HG02588 (cell line): ENCODE measurements at regions not wholly inside any gene's neighbourhood (a gene's known extent, or its start where the extent isn't known, plus 50 kb on each side); places are given as distances from the start of the nearest gene placed in this dataset.
A peak's percentile ranks its signal among the peaks of the same experiment; 100 is the strongest.

ENCODE experiments used
- ATAC-seq: cut with Tn5 transposase; IDR thresholded peaks from one replicate; pipeline ENCODE4 v1.9.1; 2021; ENCODE audit warnings: mild to moderate bottlenecking, moderate library complexity; ENCODE audit not compliant: unreplicated experiment

- no peak for ATAC-seq
These were observed 127.5 kb downstream of the RFC3 start for GRCh38 chr13:33945477-33945876.

GRCh38 chr13:33953203-33953602 lies 135.3 kb downstream of the RFC3 start:
- no peak for ATAC-seq

GRCh38 chr13:33953781-33954180 lies 135.8 kb downstream of the RFC3 start:
- ATAC-seq: no peak

GRCh38 chr13:33956346-33956745 lies 138.4 kb downstream of the RFC3 start:
- no peak for ATAC-seq

GRCh38 chr13:33957497-33957905 lies 139.6 kb downstream of the RFC3 start:
- no peak for ATAC-seq

- peak; percentile 59 for ATAC-seq
These were observed 141.0 kb downstream of the RFC3 start for GRCh38 chr13:33958964-33959363.

GRCh38 chr13:33963134-33963533 lies 145.2 kb downstream of the RFC3 start:
- no peak for ATAC-seq

GRCh38 chr13:33963895-33964294 lies 145.9 kb downstream of the RFC3 start:
- no peak for ATAC-seq

- no peak for ATAC-seq
These were observed 150.9 kb downstream of the RFC3 start for GRCh38 chr13:33968520-33969507.

GRCh38 chr13:33970746-33971561 lies 153.0 kb downstream of the RFC3 start:
- ATAC-seq: no peak

- no peak for ATAC-seq
These were observed 153.5 kb downstream of the RFC3 start for GRCh38 chr13:33971562-33971819.

GRCh38 chr13:33973194-33973593 lies 155.2 kb downstream of the RFC3 start:
- ATAC-seq: no peak

- no peak for ATAC-seq
These were observed 159.0 kb downstream of the RFC3 start for GRCh38 chr13:33976965-33977364.

- ATAC-seq: no peak
These were observed 160.7 kb downstream of the RFC3 start for GRCh38 chr13:33978653-33979052.

- ATAC-seq: no peak
These were observed 175.0 kb downstream of the RFC3 start for GRCh38 chr13:33992881-33993336.

GRCh38 chr13:33994198-33994597 lies 176.2 kb downstream of the RFC3 start:
- ATAC-seq: peak; percentile 72

GRCh38 chr13:33994826-33995502 lies 177.0 kb downstream of the RFC3 start:
- no peak for ATAC-seq

- ATAC-seq: no peak
These were observed 178.7 kb downstream of the RFC3 start for GRCh38 chr13:33996636-33997035.

GRCh38 chr13:33997574-33997973 lies 179.6 kb downstream of the RFC3 start:
- ATAC-seq: no peak

GRCh38 chr13:33999811-34000605 lies 182.1 kb downstream of the RFC3 start:
- no peak for ATAC-seq

- ATAC-seq: no peak
These were observed 183.0 kb downstream of the RFC3 start for GRCh38 chr13:34000955-34001354.
